ENCODE measurements at regions not wholly inside any gene's neighbourhood (a gene's known extent, or its start where the extent isn't known, plus 50 kb on each side); places are given as distances from the start of the nearest gene placed in this dataset.

- TF ChIP-seq FOXP2 (optimal IDR thresholded peaks at IDR 0.05; ENCODE audit: borderline replicate concordance, extremely low read depth, extremely low read length, insufficient read depth) (no peak), SIN3A (IDR thresholded peaks at IDR 0.05; ENCODE audit: borderline replicate concordance, insufficient read depth, low read length) (no peak), TAF1 (IDR thresholded peaks at IDR 0.05; ENCODE audit: borderline replicate concordance, insufficient read depth, low read length) (no peak), POLR2AphosphoS5 (IDR thresholded peaks at IDR 0.05; ENCODE audit: low read depth, low read length) (no peak)
- TF ChIP-seq, protein P1, sequence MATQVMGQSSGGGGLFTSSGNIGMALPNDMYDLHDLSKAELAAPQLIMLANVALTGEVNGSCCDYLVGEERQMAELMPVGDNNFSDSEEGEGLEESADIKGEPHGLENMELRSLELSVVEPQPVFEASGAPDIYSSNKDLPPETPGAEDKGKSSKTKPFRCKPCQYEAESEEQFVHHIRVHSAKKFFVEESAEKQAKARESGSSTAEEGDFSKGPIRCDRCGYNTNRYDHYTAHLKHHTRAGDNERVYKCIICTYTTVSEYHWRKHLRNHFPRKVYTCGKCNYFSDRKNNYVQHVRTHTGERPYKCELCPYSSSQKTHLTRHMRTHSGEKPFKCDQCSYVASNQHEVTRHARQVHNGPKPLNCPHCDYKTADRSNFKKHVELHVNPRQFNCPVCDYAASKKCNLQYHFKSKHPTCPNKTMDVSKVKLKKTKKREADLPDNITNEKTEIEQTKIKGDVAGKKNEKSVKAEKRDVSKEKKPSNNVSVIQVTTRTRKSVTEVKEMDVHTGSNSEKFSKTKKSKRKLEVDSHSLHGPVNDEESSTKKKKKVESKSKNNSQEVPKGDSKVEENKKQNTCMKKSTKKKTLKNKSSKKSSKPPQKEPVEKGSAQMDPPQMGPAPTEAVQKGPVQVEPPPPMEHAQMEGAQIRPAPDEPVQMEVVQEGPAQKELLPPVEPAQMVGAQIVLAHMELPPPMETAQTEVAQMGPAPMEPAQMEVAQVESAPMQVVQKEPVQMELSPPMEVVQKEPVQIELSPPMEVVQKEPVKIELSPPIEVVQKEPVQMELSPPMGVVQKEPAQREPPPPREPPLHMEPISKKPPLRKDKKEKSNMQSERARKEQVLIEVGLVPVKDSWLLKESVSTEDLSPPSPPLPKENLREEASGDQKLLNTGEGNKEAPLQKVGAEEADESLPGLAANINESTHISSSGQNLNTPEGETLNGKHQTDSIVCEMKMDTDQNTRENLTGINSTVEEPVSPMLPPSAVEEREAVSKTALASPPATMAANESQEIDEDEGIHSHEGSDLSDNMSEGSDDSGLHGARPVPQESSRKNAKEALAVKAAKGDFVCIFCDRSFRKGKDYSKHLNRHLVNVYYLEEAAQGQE (IDR thresholded peaks at IDR 0.05; ENCODE audit: insufficient read depth in 1 of 2, low read depth in 2 of 2, low read length in 2 of 2) = no peak
These were observed 82.9 kb upstream of the CLMN start for GRCh38 chr14:95402578-95402977.

DNA sequence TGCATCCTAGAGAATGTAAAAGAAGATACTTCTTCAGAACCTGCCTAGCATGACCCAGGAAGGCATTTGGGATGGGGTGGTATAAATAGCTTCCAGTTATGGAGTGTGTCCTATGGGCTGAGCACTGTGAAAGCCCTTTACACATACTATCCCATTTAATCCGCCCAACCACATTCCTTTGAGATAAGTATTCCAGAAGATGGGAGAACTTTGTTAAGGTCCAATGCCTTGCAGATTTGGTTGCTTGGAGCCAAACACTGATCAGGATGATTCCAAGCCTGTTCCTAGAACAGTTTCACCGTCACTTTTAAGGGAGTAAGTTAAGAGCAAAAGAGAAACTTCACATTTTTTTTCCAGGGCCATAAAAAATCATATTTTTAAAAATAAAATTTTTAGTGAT is 82.5 kb upstream of the CLMN start:
- TF ChIP-seq FOXP2 (optimal IDR thresholded peaks at IDR 0.05; ENCODE audit: borderline replicate concordance, extremely low read depth, extremely low read length, insufficient read depth) (no peak), POLR2AphosphoS5 (IDR thresholded peaks at IDR 0.05; ENCODE audit: low read depth, low read length) (no peak), SIN3A (IDR thresholded peaks at IDR 0.05; ENCODE audit: borderline replicate concordance, insufficient read depth, low read length) (no peak), TAF1 (IDR thresholded peaks at IDR 0.05; ENCODE audit: borderline replicate concordance, insufficient read depth, low read length) (no peak)
- TF ChIP-seq, protein P1 (IDR thresholded peaks at IDR 0.05; ENCODE audit: insufficient read depth in 1 of 2, low read depth in 2 of 2, low read length in 2 of 2) = no peak

DNA sequence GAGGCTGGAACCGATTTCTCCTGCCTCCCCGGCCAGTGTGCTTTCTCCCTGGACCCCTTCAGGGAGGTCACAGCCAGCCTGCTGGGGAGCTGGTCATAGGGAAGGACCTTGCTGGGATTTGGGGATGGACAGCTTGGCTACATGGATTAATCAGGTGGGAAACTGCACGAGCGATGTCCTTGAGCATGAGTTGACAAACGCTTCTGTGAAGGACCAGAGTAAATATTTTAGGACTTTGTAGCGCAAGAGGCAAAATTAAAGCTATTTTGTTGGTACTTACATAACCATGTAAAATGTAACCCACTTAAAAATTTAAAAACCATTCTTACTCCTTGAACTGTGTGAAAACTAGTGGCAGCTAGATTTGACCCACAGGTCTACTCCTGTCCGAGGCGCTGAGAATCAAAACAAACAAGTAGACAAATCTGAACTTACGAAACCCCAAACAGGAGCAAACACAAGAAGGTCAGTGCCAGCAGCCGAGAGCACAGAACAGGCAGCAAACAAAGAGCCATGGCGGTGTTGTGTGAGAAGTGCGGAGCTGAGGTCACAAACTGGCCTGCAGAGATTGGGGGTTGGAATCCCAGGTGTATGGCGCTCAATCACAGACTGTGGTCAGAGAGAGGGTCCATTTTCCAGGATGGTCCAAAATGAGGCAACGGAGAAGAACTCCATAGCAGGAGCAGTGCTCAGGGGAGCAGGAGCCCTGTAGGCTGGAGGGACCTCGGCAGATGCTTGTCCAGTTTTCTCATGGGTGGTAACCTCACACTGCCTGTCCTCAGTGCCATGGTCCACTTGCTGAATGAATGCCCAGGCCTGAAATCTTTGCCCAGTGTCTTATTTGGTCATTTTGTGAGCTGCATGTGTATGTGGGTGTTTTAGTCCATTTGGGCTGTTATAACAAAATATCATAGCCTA is 79.2 kb upstream of the CLMN start:
- TF ChIP-seq TAF1 (IDR thresholded peaks at IDR 0.05; ENCODE audit: borderline replicate concordance, insufficient read depth, low read length) (no peak), POLR2AphosphoS5 (IDR thresholded peaks at IDR 0.05; ENCODE audit: low read depth, low read length) (no peak), SIN3A (IDR thresholded peaks at IDR 0.05; ENCODE audit: borderline replicate concordance, insufficient read depth, low read length) (no peak), FOXP2 (optimal IDR thresholded peaks at IDR 0.05; ENCODE audit: borderline replicate concordance, extremely low read depth, extremely low read length, insufficient read depth) (no peak)
- TF ChIP-seq, protein P1 (IDR thresholded peaks at IDR 0.05; ENCODE audit: insufficient read depth in 1 of 2, low read depth in 2 of 2, low read length in 2 of 2) = no peak

DNA sequence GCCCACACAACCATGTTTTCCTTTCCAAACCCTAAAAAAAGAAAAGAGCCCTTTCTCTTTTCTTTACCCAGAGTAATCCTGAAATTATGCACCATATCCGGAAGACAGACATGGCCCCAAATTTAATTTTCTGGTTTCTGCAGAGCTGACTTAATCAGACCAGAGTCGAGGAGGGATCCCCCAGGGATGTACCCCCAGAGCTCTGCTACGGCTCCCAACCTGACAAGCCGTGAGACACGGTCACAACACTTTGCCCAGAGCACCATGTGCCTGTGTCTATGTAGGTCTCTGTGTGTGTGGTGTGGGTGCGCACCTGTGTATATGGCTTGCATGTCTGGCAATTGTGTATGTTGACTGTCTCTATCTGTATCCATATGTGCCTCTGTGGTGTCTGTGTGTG is 77.6 kb upstream of the CLMN start:
- TF ChIP-seq FOXP2 (optimal IDR thresholded peaks at IDR 0.05; ENCODE audit: borderline replicate concordance, extremely low read depth, extremely low read length, insufficient read depth) (no peak), SIN3A (IDR thresholded peaks at IDR 0.05; ENCODE audit: borderline replicate concordance, insufficient read depth, low read length) (no peak), POLR2AphosphoS5 (IDR thresholded peaks at IDR 0.05; ENCODE audit: low read depth, low read length) (no peak)
- TF ChIP-seq, protein P1 (IDR thresholded peaks at IDR 0.05; ENCODE audit: insufficient read depth in 1 of 2, low read depth in 2 of 2, low read length in 2 of 2) = no peak
